Testis (tissue), 2 donors: ENCODE measurements at regions not wholly inside any gene's neighbourhood (a gene's known extent, or its start where the extent isn't known, plus 50 kb on each side); places are given as distances from the start of the nearest gene placed in this dataset.

ENCODE experiments used
- DNase-seq: peaks from one replicate; pipeline ENCODE4 v3.0.0-alpha.2; 2019
- H3K27ac ChIP-seq, 2 donors: fragments of 200-600 bp; sonication (generic); one replicate each; pipeline ENCODE4 v1.5.1; 2019
- H3K27me3 ChIP-seq: fragments of 200-600 bp; sonication (generic); one replicate; pipeline ENCODE4 v1.5.1; 2019
- H3K36me3 ChIP-seq: fragments of 200-600 bp; sonication (generic); one replicate; pipeline ENCODE4 v1.5.1; 2017; ENCODE audit warnings: low read depth; ENCODE audit errors: missing control alignments
- H3K4me1 ChIP-seq: fragments of 200-600 bp; sonication (generic); one replicate; pipeline ENCODE4 v1.5.1; 2019
- H3K4me3 ChIP-seq, 2 donors: fragments of 200-600 bp; sonication (generic); one replicate each; pipeline ENCODE4 v1.5.1; 2017 to 2019
- H3K9me3 ChIP-seq: fragments of 200-600 bp; sonication (generic); one replicate; pipeline ENCODE4 v1.5.1; 2017
- POLR2A ChIP-seq: fragments of 450-650 bp; IDR thresholded peaks from one replicate; pipeline ENCODE4 v1.6.1; 2017; ENCODE audit warnings: antibody characterized with exemption, mild to moderate bottlenecking, moderate library complexity
- WGBS, 2 donors: methylation state at CpG; one replicate each; pipeline ENCODE4 v1.1.5; 2018; 5-methylcytosine and 5-hydroxymethylcytosine counted together
- intact Hi-C: fragments of 100-400 bp; cut with DNase I; formaldehyde crosslinking; loops from one replicate; pipeline ENCODE4 v1.15.1; 2023; ENCODE audit warnings: low total_unique reads
- TF ChIP-seq, protein P1 (sequence below), 3 experiments: fragments of 450-650 bp in 2 of 3; fragments of 200-600 bp in 1 of 3; sonication (generic) in 1 of 3; IDR thresholded peaks; one replicate each; pipeline ENCODE4 v1.5.1; 2016 to 2019; ENCODE audit warnings: antibody characterized with exemption in 3 of 3, mild to moderate bottlenecking in 2 of 3, moderate library complexity in 1 of 3

DNA sequence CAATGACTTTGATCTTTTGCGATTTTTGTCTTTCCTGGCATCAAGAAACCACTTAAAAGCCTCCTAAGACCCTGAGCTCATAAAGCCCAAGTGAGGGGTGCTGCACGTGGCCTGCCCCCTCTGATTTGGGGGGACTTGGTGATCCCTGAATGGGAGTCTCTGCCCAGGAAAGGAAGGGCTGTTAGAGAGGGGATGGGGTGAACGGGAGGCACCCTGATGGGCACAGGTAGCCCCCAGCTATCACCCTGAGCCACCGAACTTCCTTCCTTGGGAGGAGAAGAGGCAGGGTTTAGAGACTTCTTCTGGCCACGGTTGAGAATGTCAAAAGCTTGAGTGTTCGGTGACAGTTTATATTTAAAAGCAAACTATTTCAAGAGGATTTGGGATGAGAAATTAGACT is 305.5 kb downstream of the ZNF536 start:
- H3K27ac ChIP-seq = no peak overlapping the region
- H3K36me3 ChIP-seq = no peaks in the 10 kb centered on the region
- no peak for TF ChIP-seq POLR2A
- TF ChIP-seq, protein P1, sequence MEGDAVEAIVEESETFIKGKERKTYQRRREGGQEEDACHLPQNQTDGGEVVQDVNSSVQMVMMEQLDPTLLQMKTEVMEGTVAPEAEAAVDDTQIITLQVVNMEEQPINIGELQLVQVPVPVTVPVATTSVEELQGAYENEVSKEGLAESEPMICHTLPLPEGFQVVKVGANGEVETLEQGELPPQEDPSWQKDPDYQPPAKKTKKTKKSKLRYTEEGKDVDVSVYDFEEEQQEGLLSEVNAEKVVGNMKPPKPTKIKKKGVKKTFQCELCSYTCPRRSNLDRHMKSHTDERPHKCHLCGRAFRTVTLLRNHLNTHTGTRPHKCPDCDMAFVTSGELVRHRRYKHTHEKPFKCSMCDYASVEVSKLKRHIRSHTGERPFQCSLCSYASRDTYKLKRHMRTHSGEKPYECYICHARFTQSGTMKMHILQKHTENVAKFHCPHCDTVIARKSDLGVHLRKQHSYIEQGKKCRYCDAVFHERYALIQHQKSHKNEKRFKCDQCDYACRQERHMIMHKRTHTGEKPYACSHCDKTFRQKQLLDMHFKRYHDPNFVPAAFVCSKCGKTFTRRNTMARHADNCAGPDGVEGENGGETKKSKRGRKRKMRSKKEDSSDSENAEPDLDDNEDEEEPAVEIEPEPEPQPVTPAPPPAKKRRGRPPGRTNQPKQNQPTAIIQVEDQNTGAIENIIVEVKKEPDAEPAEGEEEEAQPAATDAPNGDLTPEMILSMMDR (IDR thresholded peaks at IDR 0.05) = no peak
- peaks cover 3% of the 10 kb centered on the region for H3K4me1 ChIP-seq
- 85 to 88% methylated on average over 6 of the region's 6 CpGs for WGBS, 2 donors
- intact Hi-C loops = no loop called here
- H3K4me3 ChIP-seq = no peak overlapping the region
- H3K27me3 ChIP-seq = no peaks in the 10 kb centered on the region
- no peak for DNase-seq
- no peaks in the 10 kb centered on the region for H3K9me3 ChIP-seq

DNA sequence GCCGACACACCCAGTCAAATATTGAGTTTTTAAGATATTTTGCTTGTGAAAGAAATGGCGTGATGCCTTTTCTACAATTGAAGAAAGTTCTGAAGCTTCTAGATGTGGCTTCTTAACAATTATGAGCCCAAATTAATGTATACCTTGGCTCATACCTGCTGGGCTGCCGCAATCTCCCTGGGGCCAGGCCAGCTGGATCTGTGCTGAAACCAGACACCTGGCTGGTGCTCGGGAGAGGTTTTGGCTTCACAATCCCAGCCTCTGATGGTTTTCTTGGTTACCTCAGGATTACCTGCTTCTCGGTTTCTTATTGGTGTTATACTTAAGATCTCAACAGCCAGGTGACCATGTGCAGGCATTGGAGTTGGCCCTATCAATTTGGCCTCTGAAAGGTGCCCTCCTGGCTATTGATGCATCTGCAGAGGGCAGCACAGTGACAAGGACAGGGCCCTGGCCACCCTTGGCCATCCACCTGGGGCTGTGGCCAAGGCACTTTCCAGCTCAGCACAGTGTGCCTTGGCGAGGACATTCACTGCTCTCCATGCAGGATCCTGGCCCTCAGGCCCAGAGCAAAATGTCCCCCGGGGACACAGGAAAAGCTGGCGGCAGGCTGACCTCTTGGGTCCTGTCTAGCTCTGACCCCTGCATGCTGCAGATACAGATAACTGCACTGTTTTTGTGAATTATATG is 305.0 kb downstream of the ZNF536 start:
- Histone ChIP-seq H3K27ac (no peak overlapping the region), H3K9me3 (no peaks in the 10 kb centered on the region), H3K36me3 (no peaks in the 10 kb centered on the region), H3K27me3 (no peaks in the 10 kb centered on the region), H3K4me1 (no peaks in the 10 kb centered on the region), H3K4me3 (no peak overlapping the region)
- intact Hi-C loops = no loop called here
- no peak for TF ChIP-seq POLR2A
- TF ChIP-seq, protein P1 (IDR thresholded peaks at IDR 0.05) = no peak
- 79 to 82% methylated on average over 7 to 8 of the region's 8 CpGs for WGBS, 2 donors
- DNase-seq = no peak

DNA sequence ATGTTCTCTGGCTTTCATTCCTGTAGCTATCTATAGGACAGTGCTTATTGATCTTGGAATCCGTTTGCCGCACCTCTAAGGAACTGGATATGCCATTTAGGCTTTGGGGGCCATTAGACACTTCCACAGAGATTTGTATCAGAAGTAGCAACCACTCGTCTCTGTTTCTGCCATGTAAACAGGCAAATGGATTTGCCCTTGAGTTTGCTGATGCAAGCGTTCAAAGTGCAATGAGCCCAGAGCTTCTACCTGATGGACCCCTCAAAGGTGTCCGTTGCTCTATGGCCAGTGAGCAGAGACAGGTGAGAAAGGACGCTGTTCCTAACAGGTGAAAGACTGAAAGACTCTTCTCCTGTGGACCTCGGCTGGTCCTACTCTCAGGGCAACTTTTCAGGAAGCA is 302.9 kb downstream of the ZNF536 start:
- intact Hi-C loops = no loop called here
- Histone ChIP-seq H3K27me3 (no peaks in the 10 kb centered on the region), H3K4me1 (peaks cover 10% of the 10 kb centered on the region), H3K4me3 (no peak overlapping the region), H3K36me3 (no peaks in the 10 kb centered on the region), H3K27ac (no peak overlapping the region), H3K9me3 (no peaks in the 10 kb centered on the region)
- 91 to 92% methylated on average over 7 of the region's 7 CpGs for WGBS, 2 donors
- no peak for DNase-seq
- no peak for TF ChIP-seq POLR2A
- TF ChIP-seq, protein P1 (IDR thresholded peaks at IDR 0.05) = no peak

DNA sequence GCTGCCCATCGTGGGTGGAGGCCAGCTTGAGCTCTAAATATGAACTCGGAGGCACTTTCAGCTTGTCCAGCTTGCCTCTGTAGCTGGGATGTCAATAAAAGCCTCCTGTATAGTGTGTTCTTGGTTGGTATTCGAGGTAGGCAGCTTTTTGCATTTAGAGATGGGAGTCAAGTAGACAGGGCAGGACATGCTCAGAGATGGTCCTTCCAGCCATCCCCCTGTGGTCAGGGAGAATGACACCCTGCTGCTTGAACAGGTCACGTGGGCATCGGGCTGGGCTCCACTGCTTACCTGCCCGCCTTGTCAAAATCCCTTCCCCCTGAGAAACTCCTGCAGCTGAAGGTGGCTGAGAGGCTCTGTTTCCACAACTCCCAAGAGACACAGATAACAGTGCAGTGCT is 302.5 kb downstream of the ZNF536 start:
- WGBS, 2 donors = 87 to 92% methylated on average over 6 of the region's 6 CpGs
- H3K27ac ChIP-seq = no peak overlapping the region
- no peaks in the 10 kb centered on the region for H3K36me3 ChIP-seq
- no peak overlapping the region for H3K4me3 ChIP-seq
- H3K9me3 ChIP-seq = no peaks in the 10 kb centered on the region
- DNase-seq = no peak
- intact Hi-C loops = no loop called here
- H3K27me3 ChIP-seq = no peaks in the 10 kb centered on the region
- peaks cover 10% of the 10 kb centered on the region for H3K4me1 ChIP-seq
- TF ChIP-seq POLR2A = no peak
- TF ChIP-seq, protein P1 (IDR thresholded peaks at IDR 0.05) = no peak

DNA sequence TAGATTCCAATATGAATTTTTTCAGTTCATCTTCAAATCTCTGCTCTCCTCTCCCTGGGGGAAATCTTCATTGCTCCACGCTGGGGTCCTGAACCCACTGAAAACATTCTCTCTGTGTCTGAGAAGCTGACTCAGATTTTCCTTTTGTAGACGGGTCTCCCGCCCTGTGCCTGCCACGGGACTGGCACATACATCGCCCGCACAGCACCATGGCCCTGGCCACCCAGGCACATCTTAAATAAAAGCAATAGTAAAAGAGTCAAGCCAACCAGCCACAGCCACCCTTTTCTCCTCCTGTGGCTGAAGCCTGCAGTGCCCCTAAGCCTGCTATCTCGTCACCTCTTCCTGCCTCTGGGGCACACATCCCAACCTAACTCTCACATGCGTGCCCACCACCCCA is 301.2 kb downstream of the ZNF536 start:
- no peaks in the 10 kb centered on the region for H3K9me3 ChIP-seq
- no peak overlapping the region for H3K4me3 ChIP-seq
- H3K4me1 ChIP-seq = peaks cover 13% of the 10 kb centered on the region
- 86 to 95% methylated on average over 8 of the region's 8 CpGs for WGBS, 2 donors
- intact Hi-C loops = no loop called here
- H3K27ac ChIP-seq = no peak overlapping the region
- TF ChIP-seq POLR2A = no peak
- TF ChIP-seq, protein P1 (IDR thresholded peaks at IDR 0.05) = no peak
- DNase-seq = no peak
- no peaks in the 10 kb centered on the region for H3K36me3 ChIP-seq
- H3K27me3 ChIP-seq = no peaks in the 10 kb centered on the region
